NB4 (cell line): ENCODE measurements at regions not wholly inside any gene's neighbourhood (a gene's known extent, or its start where the extent isn't known, plus 50 kb on each side); places are given as distances from the start of the nearest gene placed in this dataset.

Experiments used
- CTCF ChIP-seq: IDR thresholded peaks from one replicate; pipeline ENCODE4 v1.5.1; 2012; ENCODE audit warnings: low read depth, low read length
- POLR2A ChIP-seq: IDR thresholded peaks from 2 replicates; pipeline ENCODE4 v1.6.1; 2011; ENCODE audit warnings: mild to moderate bottlenecking; ENCODE audit not compliant: insufficient read length; ENCODE audit errors: extremely low read depth

GRCh38 chr15:53378096-53378800, 381.2 kb downstream of the WDR72 start:
- TF ChIP-seq CTCF, result no peak
- TF ChIP-seq POLR2A, result no peak
